ENCODE measurements at regions not wholly inside any gene's neighbourhood (a gene's known extent, or its start where the extent isn't known, plus 50 kb on each side); places are given as distances from the start of the nearest gene placed in this dataset.
"Not testable (repeated sequence)": the region's sequence is repeated elsewhere in the genome, so short reads cannot be mapped to it uniquely, and the experiment has no call there.

- Histone ChIP-seq H3K9me3 (peaks cover 0 to 36% of the 10 kb centered on the region in 2 donors), H3K27me3 (no peaks in the 10 kb centered on the region), H3K27ac (no peak overlapping the region), H3K4me1 (no peaks in the 10 kb centered on the region), H3K4me3 (no peak overlapping the region), H3K36me3 (no peaks in the 10 kb centered on the region)
- no peak for DNase-seq (ENCODE audit: low spot score in 2 of 2)
- TF ChIP-seq POLR2AphosphoS5 (IDR thresholded peaks at IDR 0.05): no peak
- TF ChIP-seq, protein P1, sequence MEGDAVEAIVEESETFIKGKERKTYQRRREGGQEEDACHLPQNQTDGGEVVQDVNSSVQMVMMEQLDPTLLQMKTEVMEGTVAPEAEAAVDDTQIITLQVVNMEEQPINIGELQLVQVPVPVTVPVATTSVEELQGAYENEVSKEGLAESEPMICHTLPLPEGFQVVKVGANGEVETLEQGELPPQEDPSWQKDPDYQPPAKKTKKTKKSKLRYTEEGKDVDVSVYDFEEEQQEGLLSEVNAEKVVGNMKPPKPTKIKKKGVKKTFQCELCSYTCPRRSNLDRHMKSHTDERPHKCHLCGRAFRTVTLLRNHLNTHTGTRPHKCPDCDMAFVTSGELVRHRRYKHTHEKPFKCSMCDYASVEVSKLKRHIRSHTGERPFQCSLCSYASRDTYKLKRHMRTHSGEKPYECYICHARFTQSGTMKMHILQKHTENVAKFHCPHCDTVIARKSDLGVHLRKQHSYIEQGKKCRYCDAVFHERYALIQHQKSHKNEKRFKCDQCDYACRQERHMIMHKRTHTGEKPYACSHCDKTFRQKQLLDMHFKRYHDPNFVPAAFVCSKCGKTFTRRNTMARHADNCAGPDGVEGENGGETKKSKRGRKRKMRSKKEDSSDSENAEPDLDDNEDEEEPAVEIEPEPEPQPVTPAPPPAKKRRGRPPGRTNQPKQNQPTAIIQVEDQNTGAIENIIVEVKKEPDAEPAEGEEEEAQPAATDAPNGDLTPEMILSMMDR (IDR thresholded peaks at IDR 0.05): no peak
- TF ChIP-seq POLR2A (IDR thresholded peaks at IDR 0.05): no peak
- intact Hi-C loops (cut with DNase I; ENCODE audit: low total_unique reads): no loop called here
Observed at GRCh38 chr1:60847391-60847790, 235.0 kb upstream of the NFIA start.

DNA sequence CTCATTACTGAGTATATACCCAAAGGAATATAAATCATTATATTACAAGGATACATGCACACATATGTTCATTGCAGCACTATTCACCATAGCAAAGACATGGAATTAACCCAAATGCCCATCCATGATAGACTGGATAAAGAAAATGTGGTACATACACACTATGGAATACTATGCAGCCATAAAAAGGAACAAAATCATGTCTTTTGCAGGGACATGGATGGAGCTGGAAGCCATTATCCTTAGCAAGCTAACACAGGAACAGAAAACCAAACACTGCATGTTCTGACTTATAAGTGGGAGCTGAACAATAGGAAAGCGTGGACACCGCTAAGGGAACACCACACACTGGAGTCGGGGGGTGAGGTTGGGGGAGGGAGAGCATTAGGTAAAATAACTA is 236.7 kb upstream of the NFIA start:
- H3K4me1 ChIP-seq; intact Hi-C loops (cut with DNase I; ENCODE audit: low total_unique reads): not testable (repeated sequence)
- peaks cover 0 to 31% of the 10 kb centered on the region in 2 donors for H3K9me3 ChIP-seq

GRCh38 chr1:60842304-60842703 is 240.1 kb upstream of the NFIA start:
- H3K9me3 ChIP-seq: peaks cover 0 to 6% of the 10 kb centered on the region in 2 donors
- no peak overlapping the region for H3K4me3 ChIP-seq
- TF ChIP-seq POLR2AphosphoS5 (IDR thresholded peaks at IDR 0.05) (no peak), POLR2A (IDR thresholded peaks at IDR 0.05) (no peak)
- TF ChIP-seq, protein P1 (IDR thresholded peaks at IDR 0.05): no peak
- no peak overlapping the region for H3K27ac ChIP-seq
- no peaks in the 10 kb centered on the region for H3K36me3 ChIP-seq
- no peaks in the 10 kb centered on the region for H3K4me1 ChIP-seq
- no peak for DNase-seq (ENCODE audit: low spot score in 2 of 2)
- intact Hi-C loops (cut with DNase I; ENCODE audit: low total_unique reads): no loop called here
- no peaks in the 10 kb centered on the region for H3K27me3 ChIP-seq

More for the DNA sequence above, 236.7 kb upstream of the NFIA start:
- not testable (repeated sequence) for H3K27ac ChIP-seq; H3K27me3 ChIP-seq; H3K4me3 ChIP-seq; H3K36me3 ChIP-seq; DNase-seq (ENCODE audit: low spot score in 2 of 2)

GRCh38 chr1:60841116-60842046 is 241.0 kb upstream of the NFIA start:
- TF ChIP-seq POLR2AphosphoS5 (IDR thresholded peaks at IDR 0.05) (no peak), POLR2A (IDR thresholded peaks at IDR 0.05) (no peak)
- TF ChIP-seq, protein P1 (IDR thresholded peaks at IDR 0.05): no peak
- H3K4me3 ChIP-seq: no peak overlapping the region
- no peaks in the 10 kb centered on the region for H3K4me1 ChIP-seq
- no peaks in the 10 kb centered on the region for H3K27me3 ChIP-seq
- H3K9me3 ChIP-seq: peaks cover 0 to 6% of the 10 kb centered on the region in 2 donors
- no peak overlapping the region for H3K27ac ChIP-seq
- intact Hi-C loops (cut with DNase I; ENCODE audit: low total_unique reads): no loop called here
- DNase-seq (ENCODE audit: low spot score in 2 of 2): no peak
- no peaks in the 10 kb centered on the region for H3K36me3 ChIP-seq

GRCh38 chr1:60840476-60840875 is 241.9 kb upstream of the NFIA start:
- H3K27ac ChIP-seq; intact Hi-C loops (cut with DNase I; ENCODE audit: low total_unique reads); H3K36me3 ChIP-seq; DNase-seq (ENCODE audit: low spot score in 2 of 2); H3K27me3 ChIP-seq; H3K9me3 ChIP-seq; H3K4me3 ChIP-seq; H3K4me1 ChIP-seq: not testable (repeated sequence)

- TF ChIP-seq, protein P1 (IDR thresholded peaks at IDR 0.05): no peak
- TF ChIP-seq POLR2A (IDR thresholded peaks at IDR 0.05) (no peak), POLR2AphosphoS5 (IDR thresholded peaks at IDR 0.05) (no peak)
- H3K9me3 ChIP-seq: no peaks in the 10 kb centered on the region
- intact Hi-C loops (cut with DNase I; ENCODE audit: low total_unique reads): no loop called here
Observed at GRCh38 chr1:60835649-60836048, 246.7 kb upstream of the NFIA start.

More at GRCh38 chr1:60835649-60836048, 246.7 kb upstream of the NFIA start:
- H3K36me3 ChIP-seq: no peaks in the 10 kb centered on the region
- no peak for DNase-seq (ENCODE audit: low spot score in 2 of 2)
- H3K4me3 ChIP-seq: no peak overlapping the region
- H3K4me1 ChIP-seq: no peaks in the 10 kb centered on the region
- no peaks in the 10 kb centered on the region for H3K27me3 ChIP-seq
- H3K27ac ChIP-seq: no peak overlapping the region

Measured in breast epithelium (tissue), 4 donors.